K562 (cell line): ENCODE measurements at regions not wholly inside any gene's neighbourhood (a gene's known extent, or its start where the extent isn't known, plus 50 kb on each side); places are given as distances from the start of the nearest gene placed in this dataset.

Experiments
- ATAC-seq: fragments of 200-7000 bp; cut with Tn5 transposase; 3 replicates; pipeline ENCODE4 v1.9.1; 2020; ENCODE audit warnings: moderate library complexity
- BruUV-seq: library from RNA; stranded (reverse); fragments of 400-500 nt; replicated peaks from 2 replicates; lab custom pipeline; 2021; lab: Mats Ljungman, UMichigan
- CTCF ChIA-PET: fragments of 300-600 bp; formaldehyde crosslinking; extraction: SDS; loops from one replicate; lab custom pipeline; 2021; ENCODE audit warnings: low intra/inter-chr PET ratio; lab: Yijun Ruan, JAX
- POLR2A ChIA-PET: fragments of 300-600, 350-650 bp; sonication (Branson Sonifier 250); formaldehyde crosslinking; extraction: SDS; loops from one replicate; lab custom pipeline; 2021; ENCODE audit warnings: antibody characterized with exemption, inconsistent platforms; lab: Yijun Ruan, JAX
- DNase-seq, 4 experiments: peaks; one replicate each; pipeline versions ENCODE4 v3.0.0 to v3.0.0-alpha.2; 2011 to 2018; ENCODE audit warnings: low spot score in 3 of 4, mixed read lengths in 3 of 4; ENCODE audit errors: extremely low read depth in 1 of 4
- FAIRE-seq: peaks from 2 replicates; lab custom pipeline; 2011; peaks lifted over from hg19 to GRCh38; lab: Jason Lieb, UNC
- H2AFZ ChIP-seq: 2 replicates; pipeline ENCODE4 v1.6.0; 2011; ENCODE audit warnings: low read depth, low read length, control low read depth, inconsistent platforms
- H3K27ac ChIP-seq: fragments of 200-600 bp; 3 replicates; pipeline ENCODE4 v1.8.0; 2011; ENCODE audit warnings: low read depth, mild to moderate bottlenecking, control low read depth, inconsistent platforms, low read length, moderate library complexity, mixed read lengths; ENCODE audit errors: extremely low read depth
- H3K27me3 ChIP-seq, 2 experiments: fragments of 300-600 bp in 1 of 2; 2 replicates in 1 of 2; 3 replicates in 1 of 2; pipeline versions ENCODE4 v1.6.0 to v1.8.0; 2011; ENCODE audit warnings: inconsistent platforms in 2 of 2, low read length in 2 of 2, mild to moderate bottlenecking in 1 of 2, mixed read lengths in 1 of 2, moderate library complexity in 1 of 2; ENCODE audit not compliant: control insufficient read depth in 2 of 2, insufficient read depth in 2 of 2
- H3K36me3 ChIP-seq: fragments of 300-600 bp; 3 replicates; pipeline ENCODE4 v1.8.0; 2011; ENCODE audit warnings: mild to moderate bottlenecking, low read length, inconsistent platforms; ENCODE audit not compliant: control insufficient read depth, insufficient read depth
- H3K4me1 ChIP-seq, 2 experiments: fragments of 200-600 bp in 1 of 2; replicated peaks in 1 of 2; 2 replicates in 1 of 2; 3 replicates in 1 of 2; pipeline versions ENCODE4 v1.5.1 to v1.8.0; 2011; ENCODE audit warnings: inconsistent platforms in 2 of 2, low read length in 2 of 2, mild to moderate bottlenecking in 1 of 2, mixed read lengths in 1 of 2, moderate library complexity in 1 of 2; ENCODE audit not compliant: control insufficient read depth in 2 of 2, insufficient read depth in 2 of 2
- H3K4me2 ChIP-seq: 2 replicates; pipeline ENCODE4 v1.6.1; 2011; ENCODE audit warnings: low read length, control low read depth, inconsistent platforms, mixed read lengths; ENCODE audit not compliant: insufficient read depth
- H3K4me3 ChIP-seq: fragments of 200-600 bp; sonication (generic), shearing (Covaris generic); 2 replicates; pipeline ENCODE4 v1.5.1; 2016; ENCODE audit warnings: control low read depth, inconsistent platforms
- H3K79me2 ChIP-seq: fragments of 200-600 bp; 3 replicates; pipeline ENCODE4 v1.8.0; 2011; ENCODE audit warnings: low read length, inconsistent platforms; ENCODE audit not compliant: control insufficient read depth, insufficient read depth
- H3K9ac ChIP-seq, 2 experiments: 2 replicates each; pipeline versions ENCODE4 v1.6.0 to v1.6.1; 2011; ENCODE audit warnings: low read depth in 2 of 2, low read length in 2 of 2, control low read depth in 1 of 2, inconsistent platforms in 1 of 2, mild to moderate bottlenecking in 1 of 2, mixed read lengths in 1 of 2; ENCODE audit not compliant: insufficient read depth in 1 of 2
- H3K9me1 ChIP-seq: one replicate; pipeline ENCODE4 v1.6.0; 2011; ENCODE audit warnings: inconsistent platforms, mild to moderate bottlenecking, low read length, moderate library complexity; ENCODE audit not compliant: control insufficient read depth, insufficient read depth
- H3K9me3 ChIP-seq: replicated peaks from 2 replicates; pipeline ENCODE4 v1.5.1; 2011; ENCODE audit warnings: low read depth, low read length, inconsistent platforms; ENCODE audit not compliant: control insufficient read depth, insufficient read depth
- H4K20me1 ChIP-seq: replicated peaks from 2 replicates; pipeline ENCODE4 v1.6.1; 2011; ENCODE audit warnings: low read length, inconsistent platforms, mixed read lengths; ENCODE audit not compliant: control insufficient read depth, insufficient read depth
- ATF7 ChIP-seq: fragments of 450-650 bp; IDR thresholded peaks from 2 replicates; pipeline ENCODE4 v1.7.1; 2014; ENCODE audit warnings: mild to moderate bottlenecking, moderate library complexity
- BCOR ChIP-seq: fragments of 450-650 bp; IDR thresholded peaks from 2 replicates; pipeline ENCODE4 v1.6.1; 2016
- CEBPB ChIP-seq: fragments of 450-650 bp; IDR thresholded peaks from 2 replicates; pipeline ENCODE4 v1.6.1; 2016; ENCODE audit warnings: missing genetic modification characterization, missing compliant biosample characterization
- FOS ChIP-seq: IDR thresholded peaks from 3 replicates; pipeline ENCODE4 v1.6.1; 2011; ENCODE audit not compliant: insufficient read length; ENCODE audit errors: extremely low read depth
- FOXJ2 ChIP-seq: fragments of 200-800 bp; sonication (Bioruptor generic); IDR thresholded peaks from 2 replicates; pipeline ENCODE4 v1.6.1; 2016; ENCODE audit warnings: missing genetic modification characterization, missing compliant biosample characterization
- HDAC1 ChIP-seq, 2 experiments: fragments of 450-650 bp; IDR thresholded peaks; 2 replicates each; pipeline ENCODE4 v1.6.1; 2016 to 2017; ENCODE audit warnings: inconsistent platforms in 1 of 2, mild to moderate bottlenecking in 1 of 2, moderate library complexity in 1 of 2
- KHSRP ChIP-seq: fragments of 450-650 bp; IDR thresholded peaks from 2 replicates; pipeline ENCODE4 v1.6.1; 2017
- MAFF ChIP-seq: IDR thresholded peaks from 2 replicates; pipeline ENCODE4 v1.6.1; 2012; ENCODE audit warnings: low read length, improper control_type of control experiment
- MTF1 ChIP-seq: fragments of 250-450 bp; sonication (Bioruptor Pico); IDR thresholded peaks from 2 replicates; pipeline ENCODE4 v1.9.0; 2021; ENCODE audit warnings: moderate library complexity, mild to moderate bottlenecking, inconsistent platforms, borderline replicate concordance
- MYNN ChIP-seq, 2 experiments: sonication (generic); formaldehyde crosslinking in 1 of 2; IDR thresholded peaks; 2 replicates each; pipeline versions ENCODE4 v1.5.0 to v1.6.1; 2016 to 2020; ENCODE audit warnings: antibody characterized with exemption in 1 of 2, missing genetic modification reagents in 1 of 2
- NFE2L1 ChIP-seq: fragments of 450-650 bp; IDR thresholded peaks from 2 replicates; pipeline ENCODE4 v1.6.1; 2016; ENCODE audit warnings: missing genetic modification characterization, low read depth, mild to moderate bottlenecking, missing compliant biosample characterization, moderate library complexity, borderline replicate concordance
- NR2C1 ChIP-seq, 2 experiments: fragments of 450-650 bp; IDR thresholded peaks; 2 replicates each; pipeline ENCODE4 v1.6.1; 2017; ENCODE audit warnings: mild to moderate bottlenecking in 2 of 2, antibody characterized with exemption in 1 of 2, inconsistent platforms in 1 of 2, missing compliant biosample characterization in 1 of 2, missing genetic modification characterization in 1 of 2
- SPI1 ChIP-seq: IDR thresholded peaks from 2 replicates; pipeline ENCODE4 v1.6.1; 2011; ENCODE audit warnings: low read depth, low read length, control low read depth, borderline replicate concordance
- SRF ChIP-seq, 2 experiments: fragments of 250-450, 450-650 bp in 1 of 2; sonication (Bioruptor Pico) in 1 of 2; sonication (generic) in 1 of 2; formaldehyde crosslinking; IDR thresholded peaks; 2 replicates each; pipeline versions ENCODE4 v1.5.0 to v1.5.1; 2020 to 2022; ENCODE audit warnings: mild to moderate bottlenecking in 1 of 2, missing genetic modification reagents in 1 of 2
- USF1 ChIP-seq: sonication (generic); formaldehyde crosslinking; IDR thresholded peaks from 2 replicates; pipeline ENCODE4 v1.9.0; 2022; ENCODE audit warnings: mild to moderate bottlenecking, missing genetic modification reagents
- ZNF124 ChIP-seq: sonication (generic); formaldehyde crosslinking; IDR thresholded peaks from 2 replicates; pipeline ENCODE4 v1.8.1; 2022; ENCODE audit warnings: missing genetic modification reagents
- ZNF280B ChIP-seq: fragments of 250-450 bp; sonication (Bioruptor Pico); IDR thresholded peaks from 2 replicates; pipeline ENCODE4 v1.5.1; 2021; ENCODE audit warnings: mild to moderate bottlenecking
- WGBS: fragments of 100-300 bp; shearing (Covaris generic); methylation state at CpG from one replicate; pipeline ENCODE4 v1.1.6; 2016; ENCODE audit warnings: low coverage, mixed read lengths; ENCODE audit not compliant: insufficient coverage; ENCODE audit errors: missing lambda C conversion rate; 5-methylcytosine and 5-hydroxymethylcytosine counted together
- in situ Hi-C: fragments of 300-500 bp; cut with MboI; formaldehyde crosslinking; loops from 4 replicates; pipeline ENCODE4 v1.15.0; 2018; ENCODE audit warnings: inconsistent platforms, mixed read lengths
- intact Hi-C: fragments of 100-400 bp; cut with micrococcal nuclease; formaldehyde crosslinking; loops from 2 replicates; pipeline ENCODE4 v1.14.2; 2022
- TF ChIP-seq, protein P1 (sequence below): fragments of 450-650 bp; formaldehyde crosslinking; IDR thresholded peaks from 2 replicates; pipeline ENCODE4 v1.4.0; 2020; ENCODE audit warnings: mild to moderate bottlenecking, mixed read lengths
- TF ChIP-seq, protein P2 (sequence below): sonication (generic); formaldehyde crosslinking; IDR thresholded peaks from 2 replicates; pipeline ENCODE4 v1.5.0; 2020; ENCODE audit warnings: missing genetic modification reagents

- TF ChIP-seq MYNN (IDR thresholded peaks at IDR 0.05) (no peak), MYNN (CRISPR knock-in tag; IDR thresholded peaks at IDR 0.05) (no peak), SPI1 (no peak)
Observed at GRCh38 chr1:187509091-187509490, 680.3 kb downstream of the PLA2G4A start (continued).

DNA sequence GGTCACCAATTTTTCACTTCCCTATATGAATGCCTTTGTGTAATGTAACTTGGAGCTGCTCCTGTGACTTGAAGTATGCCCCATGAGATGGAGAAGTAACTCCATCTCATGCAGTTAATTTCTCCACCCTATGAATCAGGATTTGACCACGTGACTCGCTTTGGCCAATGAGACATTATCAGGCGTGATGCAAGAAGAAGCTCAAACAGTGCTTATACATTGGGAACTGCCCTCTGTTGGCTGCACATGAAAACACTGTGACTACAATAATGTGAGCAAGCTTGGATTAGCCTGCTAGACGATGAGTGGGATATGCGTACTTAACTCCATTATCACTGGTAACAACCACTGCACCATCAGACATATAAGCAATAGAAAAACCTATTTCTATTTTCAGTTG lies 684.4 kb downstream of the PLA2G4A start:
- intact Hi-C loops = no loop called here
- DNase-seq = peak in 1 of 4 experiments; percentile 1

More for the DNA sequence above, 684.4 kb downstream of the PLA2G4A start:
- Histone ChIP-seq H3K4me1 (no peaks in the 10 kb centered on the region), H3K9ac (no peak overlapping the region), H3K79me2 (no peaks in the 10 kb centered on the region), H3K27ac (no peak overlapping the region), H3K4me2 (no peak overlapping the region), H2AFZ (no peak overlapping the region), H3K27me3 (no peaks in the 10 kb centered on the region), H3K36me3 (no peaks in the 10 kb centered on the region), H3K4me3 (no peak overlapping the region), H3K9me1 (no peaks in the 10 kb centered on the region), H4K20me1 (no peaks in the 10 kb centered on the region), H3K9me3 (no peaks in the 10 kb centered on the region)
- no TSS peak for BruUV-seq
- TF ChIP-seq KHSRP (no peak), SRF (CRISPR knock-in tag; IDR thresholded peaks at IDR 0.05) (no peak), USF1 (CRISPR knock-in tag) (peak; percentile 48; the same call in 1 of the 2 replicates), ATF7 (no peak), NR2C1 (IDR thresholded peaks at IDR 0.05) (no peak), NR2C1 (tag; IDR thresholded peaks at IDR 0.05) (no peak), HDAC1 (IDR thresholded peaks at IDR 0.05) (no peak), MTF1 (CRISPR knock-in tag) (no peak), MAFF (no peak), BCOR (no peak), NFE2L1 (tag) (no peak), ZNF124 (no peak), FOS (no peak), FOXJ2 (tag) (no peak), CEBPB (tag) (peak; percentile 39; the same call in 1 of the 2 replicates), ZNF280B (CRISPR knock-in tag) (no peak)
- TF ChIP-seq, protein P1, sequence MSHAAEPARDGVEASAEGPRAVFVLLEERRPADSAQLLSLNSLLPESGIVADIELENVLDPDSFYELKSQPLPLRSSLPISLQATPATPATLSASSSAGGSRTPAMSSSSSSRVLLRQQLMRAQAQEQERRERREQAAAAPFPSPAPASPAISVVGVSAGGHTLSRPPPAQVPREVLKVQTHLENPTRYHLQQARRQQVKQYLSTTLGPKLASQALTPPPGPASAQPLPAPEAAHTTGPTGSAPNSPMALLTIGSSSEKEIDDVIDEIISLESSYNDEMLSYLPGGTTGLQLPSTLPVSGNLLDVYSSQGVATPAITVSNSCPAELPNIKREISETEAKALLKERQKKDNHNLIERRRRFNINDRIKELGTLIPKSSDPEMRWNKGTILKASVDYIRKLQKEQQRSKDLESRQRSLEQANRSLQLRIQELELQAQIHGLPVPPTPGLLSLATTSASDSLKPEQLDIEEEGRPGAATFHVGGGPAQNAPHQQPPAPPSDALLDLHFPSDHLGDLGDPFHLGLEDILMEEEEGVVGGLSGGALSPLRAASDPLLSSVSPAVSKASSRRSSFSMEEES = peak; percentile 84
- TF ChIP-seq, protein P2, sequence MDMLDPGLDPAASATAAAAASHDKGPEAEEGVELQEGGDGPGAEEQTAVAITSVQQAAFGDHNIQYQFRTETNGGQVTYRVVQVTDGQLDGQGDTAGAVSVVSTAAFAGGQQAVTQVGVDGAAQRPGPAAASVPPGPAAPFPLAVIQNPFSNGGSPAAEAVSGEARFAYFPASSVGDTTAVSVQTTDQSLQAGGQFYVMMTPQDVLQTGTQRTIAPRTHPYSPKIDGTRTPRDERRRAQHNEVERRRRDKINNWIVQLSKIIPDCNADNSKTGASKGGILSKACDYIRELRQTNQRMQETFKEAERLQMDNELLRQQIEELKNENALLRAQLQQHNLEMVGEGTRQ (CRISPR knock-in tag) = 0 out of 2 replicates have a peak, but pooled peaks have one; percentile 21
- in situ Hi-C loops = no loop called here
- POLR2A ChIA-PET = interaction anchor here (0.5 kb wide), 1 partner anchor 38 kb away, joined by 3 read pairs; no protein-coding TSS in a partner anchor
- CTCF ChIA-PET = no interaction called here
- FAIRE-seq = no peak
- ATAC-seq = no peak
- WGBS = 11% methylated on average over 5 of the region's 5 CpGs
